ENCODE measurements at regions not wholly inside any gene's neighbourhood (a gene's known extent, or its start where the extent isn't known, plus 50 kb on each side); places are given as distances from the start of the nearest gene placed in this dataset.

GRCh38 chr1:191520345-191520744 lies 637.9 kb upstream of the RGS18 start:
- TF ChIP-seq CTCF (IDR thresholded peaks at IDR 0.05; ENCODE audit: poor library complexity) = no peak
- TF ChIP-seq EZH2 (IDR thresholded peaks at IDR 0.05; ENCODE audit: borderline replicate concordance) = no peak
- TF ChIP-seq EZH2phosphoT487 (IDR thresholded peaks at IDR 0.05; ENCODE audit: low read depth, severe bottlenecking, unreplicated experiment) = no peak
